ENCODE measurements at regions not wholly inside any gene's neighbourhood (a gene's known extent, or its start where the extent isn't known, plus 50 kb on each side); places are given as distances from the start of the nearest gene placed in this dataset.
A peak's percentile ranks its signal among the peaks of the same experiment; 100 is the strongest.
"Not testable (repeated sequence)": the region's sequence is repeated elsewhere in the genome, so short reads cannot be mapped to it uniquely, and the experiment has no call there.

DNA sequence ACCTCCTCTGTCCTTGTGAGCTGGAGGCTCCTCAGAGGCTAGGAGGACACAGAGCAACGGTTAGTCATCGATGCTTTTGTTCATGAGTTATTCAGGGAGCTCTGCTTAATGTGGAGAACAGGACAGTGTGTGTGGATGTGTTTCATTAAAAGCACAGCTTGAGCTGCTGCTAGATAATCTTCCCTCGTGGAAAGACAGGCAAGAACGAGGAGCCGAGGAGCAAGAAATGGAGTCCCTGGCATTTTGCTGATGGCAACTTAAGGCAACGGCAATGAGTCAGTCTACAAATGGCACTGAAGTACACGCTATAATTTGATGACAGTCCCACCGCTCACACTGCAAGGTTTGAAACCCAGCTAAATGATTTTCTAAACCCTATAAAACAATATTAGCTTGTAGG lies 106.2 kb downstream of the IGLL1 start:
- Histone ChIP-seq H3K4me1 (peaks cover 6 to 58% (median 44%) of the 10 kb centered on the region in 10 experiments; a peak in 19 of 20 replicates), H4K20me1 (no peaks in the 10 kb centered on the region), H3K4me2 (peak overlapping the region in 8 of 11 experiments; percentile 53 to 83 (median 74); a peak in 15 of 22 replicates), H3K4me3 (no peak overlapping the region), H3K9ac (no peak overlapping the region), H3K9me3 (replicated peaks in 1 of 11) (no peaks in the 10 kb centered on the region), H3K27me3 (no peaks in the 10 kb centered on the region), H3K36me3 (no peaks in the 10 kb centered on the region), H3K27ac (no peak overlapping the region)
- no peak for TF ChIP-seq Cebpa-rat (IDR thresholded peaks at IDR 0.05)

- H3K4me1 ChIP-seq, result peaks cover 6 to 53% (median 35%) of the 10 kb centered on the region in 10 experiments; a peak in 18 of 20 replicates
- peak overlapping the region in 1 of 11 experiments; percentile 28; a peak in 1 of 22 replicates for H3K27ac ChIP-seq
- H3K4me3 ChIP-seq; H3K9ac ChIP-seq; H3K9me3 ChIP-seq (replicated peaks in 1 of 11); H3K27me3 ChIP-seq; H4K20me1 ChIP-seq; H3K36me3 ChIP-seq: not testable (repeated sequence)
- peak overlapping the region in 9 of 11 experiments; percentile 48 to 83 (median 73); a peak in 18 of 22 replicates for H3K4me2 ChIP-seq
These were observed 107.7 kb downstream of the IGLL1 start for GRCh38 chr22:23472376-23472775.

DNA sequence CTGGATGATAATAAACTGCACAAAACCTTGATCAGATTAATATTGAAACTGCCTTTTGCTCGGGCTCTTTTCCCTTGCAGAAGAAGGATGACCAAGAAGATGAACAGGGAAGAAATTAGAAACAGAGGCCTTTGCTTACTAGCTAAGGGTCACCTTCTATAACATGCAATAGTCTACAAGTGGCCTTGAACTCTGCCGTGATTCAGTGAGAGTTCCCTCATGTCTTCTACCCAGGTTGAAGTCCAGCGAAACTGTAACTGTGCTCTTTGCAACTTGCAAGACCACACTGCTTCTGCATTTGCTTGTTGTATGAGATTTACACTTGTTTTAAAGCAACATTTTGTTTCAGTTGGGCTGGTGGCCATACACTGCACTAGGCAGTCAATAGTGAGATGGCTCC lies 108.4 kb downstream of the IGLL1 start:
- H3K36me3 ChIP-seq, result no peaks in the 10 kb centered on the region
- H3K27ac ChIP-seq, result no peak overlapping the region
- no peaks in the 10 kb centered on the region for H3K27me3 ChIP-seq
- no peak overlapping the region for H3K4me3 ChIP-seq
- H3K9ac ChIP-seq, result no peak overlapping the region
- no peaks in the 10 kb centered on the region; a peak in 1 of 22 replicates for H3K9me3 ChIP-seq (replicated peaks in 1 of 11)
- H3K4me1 ChIP-seq, result peaks cover 6 to 55% (median 35%) of the 10 kb centered on the region in 10 experiments; a peak in 18 of 20 replicates
- H4K20me1 ChIP-seq, result no peaks in the 10 kb centered on the region
- H3K4me2 ChIP-seq, result peak overlapping the region in 7 of 11 experiments; percentile 23 to 83 (median 73); a peak in 7 of 22 replicates
- TF ChIP-seq Cebpa-rat (IDR thresholded peaks at IDR 0.05), result no peak

DNA sequence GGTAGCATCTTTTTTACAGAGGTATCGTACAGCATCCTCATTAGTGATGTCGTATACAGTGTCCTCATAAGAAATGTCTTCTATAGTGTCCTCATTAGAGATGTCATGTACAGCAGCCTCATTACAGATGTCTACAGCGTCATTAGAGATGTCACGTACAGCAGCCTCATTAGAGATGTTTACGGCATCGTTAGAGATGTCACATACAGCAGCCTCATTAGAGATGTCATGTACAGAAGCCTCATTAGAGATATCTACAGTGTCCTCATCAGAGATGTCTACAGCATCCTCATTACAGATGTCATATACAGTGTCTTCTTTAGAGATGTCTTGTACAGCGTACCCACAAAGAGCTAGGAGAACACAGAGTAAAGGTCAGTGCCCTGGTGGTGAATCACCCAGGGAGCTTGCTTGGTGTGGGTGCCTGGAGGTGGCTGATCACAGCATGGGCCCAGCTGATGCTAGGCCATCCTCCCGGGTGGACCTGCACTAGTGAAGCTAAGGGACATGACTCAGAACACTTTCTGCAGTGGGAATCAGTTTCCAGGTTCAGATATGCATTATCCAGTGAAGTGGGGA lies 109.2 kb downstream of the IGLL1 start:
- peaks cover 0 to 4% (median 0%) of the 10 kb centered on the region in 11 experiments; a peak in 2 of 22 replicates for H3K9me3 ChIP-seq (replicated peaks in 1 of 11)
- no peak for TF ChIP-seq Cebpa-rat (IDR thresholded peaks at IDR 0.05)

DNA sequence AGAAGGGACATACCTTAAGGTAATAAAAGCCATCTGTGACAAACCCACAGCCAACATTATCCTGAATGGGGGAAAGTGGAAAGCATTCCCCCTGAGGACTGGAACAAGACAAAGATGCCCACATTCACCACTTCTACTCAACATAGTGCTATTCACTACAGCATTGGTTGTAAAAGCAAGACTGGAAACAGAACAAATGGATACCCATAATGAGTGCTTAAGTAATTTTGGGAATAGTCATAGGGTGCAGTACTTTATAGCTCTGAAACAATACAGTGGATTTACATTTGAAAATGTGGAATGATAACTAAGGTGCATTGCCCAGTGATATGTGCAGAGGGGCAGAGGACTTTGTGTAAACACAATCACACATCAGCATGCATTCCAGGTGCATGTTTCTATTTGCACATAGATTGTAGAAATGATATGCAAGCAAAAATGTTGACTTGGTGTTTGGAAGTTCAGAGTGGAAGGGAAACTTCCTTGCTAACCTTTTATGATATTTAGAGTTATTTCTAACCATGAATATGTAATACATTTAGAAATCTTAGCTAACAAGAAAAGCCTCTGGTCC lies 112.3 kb downstream of the IGLL1 start:
- Histone ChIP-seq H4K20me1 (no peaks in the 10 kb centered on the region), H3K9me3 (replicated peaks in 1 of 11) (peaks cover 0 to 4% (median 0%) of the 10 kb centered on the region in 11 experiments; a peak in 2 of 22 replicates), H3K27me3 (no peaks in the 10 kb centered on the region), H3K36me3 (no peaks in the 10 kb centered on the region), H3K4me3 (no peak overlapping the region), H3K9ac (no peak overlapping the region), H3K4me1 (peaks cover 2 to 76% (median 47%) of the 10 kb centered on the region in 10 experiments; a peak in 18 of 20 replicates), H3K27ac (no peak overlapping the region), H3K4me2 (no peak overlapping the region)
- TF ChIP-seq Cebpa-rat (IDR thresholded peaks at IDR 0.05), result no peak

More for the DNA sequence above, 109.2 kb downstream of the IGLL1 start:
- H3K4me3 ChIP-seq, result no peak overlapping the region
- H3K4me1 ChIP-seq, result peaks cover 6 to 63% (median 38%) of the 10 kb centered on the region in 10 experiments; a peak in 18 of 20 replicates
- no peaks in the 10 kb centered on the region for H3K36me3 ChIP-seq
- no peak overlapping the region for H3K9ac ChIP-seq
- no peaks in the 10 kb centered on the region for H3K27me3 ChIP-seq
- peak overlapping the region in 6 of 11 experiments; percentile 29 to 59 (median 50); a peak in 10 of 22 replicates for H3K4me2 ChIP-seq
- no peak overlapping the region for H3K27ac ChIP-seq
- no peaks in the 10 kb centered on the region for H4K20me1 ChIP-seq

DNA sequence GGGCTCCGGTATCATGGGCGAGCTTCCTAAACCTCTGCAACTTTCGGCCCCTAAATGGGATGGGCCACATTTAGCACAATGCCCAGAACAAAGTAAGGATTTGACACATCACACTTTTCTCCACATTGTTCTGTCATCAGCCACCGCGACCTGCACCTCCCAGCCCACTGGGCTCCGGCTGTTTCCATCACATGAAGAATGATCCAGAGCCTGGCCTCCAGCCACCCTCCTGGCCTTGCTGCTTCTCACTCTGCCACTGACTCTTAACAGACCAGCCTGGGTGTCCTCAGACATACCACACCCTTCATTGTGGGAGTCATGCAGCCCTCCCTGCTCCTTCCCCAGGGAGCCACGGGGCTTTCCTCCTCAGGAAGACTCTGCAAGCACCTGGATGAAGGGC lies 113.7 kb downstream of the IGLL1 start:
- H3K27ac ChIP-seq, result no peak overlapping the region
- no peak overlapping the region for H3K9ac ChIP-seq
- H3K4me1 ChIP-seq, result peaks cover 0 to 76% (median 51%) of the 10 kb centered on the region in 10 experiments; a peak in 14 of 20 replicates
- no peaks in the 10 kb centered on the region for H3K36me3 ChIP-seq
- H4K20me1 ChIP-seq, result no peaks in the 10 kb centered on the region
- H3K4me2 ChIP-seq, result peak overlapping the region in 6 of 11 experiments; percentile 2 to 78 (median 49); a peak in 9 of 22 replicates
- peaks cover 0 to 4% (median 0%) of the 10 kb centered on the region in 11 experiments; a peak in 2 of 22 replicates for H3K9me3 ChIP-seq (replicated peaks in 1 of 11)
- H3K27me3 ChIP-seq, result no peaks in the 10 kb centered on the region
- TF ChIP-seq Cebpa-rat (IDR thresholded peaks at IDR 0.05), result no peak
- H3K4me3 ChIP-seq, result no peak overlapping the region

DNA sequence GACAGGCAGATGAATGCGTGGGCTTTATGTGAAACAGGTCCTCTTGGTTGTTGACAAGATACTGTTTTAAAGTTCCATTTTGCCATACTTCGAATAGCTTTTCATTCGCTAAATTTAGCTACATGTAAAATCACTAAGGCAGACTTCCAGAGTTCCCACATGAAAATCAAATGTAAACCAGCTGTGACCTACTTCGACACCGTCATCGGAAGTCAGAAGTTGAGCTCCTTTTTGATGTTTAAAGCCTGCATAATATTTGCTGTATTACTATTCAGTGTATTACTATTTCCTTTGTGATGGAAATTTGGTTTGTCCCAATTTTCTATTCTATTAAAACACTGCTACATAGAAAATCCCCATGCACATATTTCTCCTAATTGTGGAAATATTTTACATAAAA lies 115.3 kb downstream of the IGLL1 start:
- H3K9me3 ChIP-seq (replicated peaks in 1 of 11); H4K20me1 ChIP-seq; H3K9ac ChIP-seq; H3K36me3 ChIP-seq; H3K27me3 ChIP-seq; H3K4me3 ChIP-seq: not testable (repeated sequence)
- Histone ChIP-seq H3K4me2 (peak overlapping the region in 10 of 11 experiments; percentile 7 to 78 (median 49); a peak in 16 of 22 replicates), H3K27ac (peak overlapping the region in 1 of 11 experiments; percentile 51; a peak in 1 of 22 replicates), H3K4me1 (peaks cover 11 to 77% (median 55%) of the 10 kb centered on the region in 10 experiments; a peak in 19 of 20 replicates)

- not testable (repeated sequence) for H3K9me3 ChIP-seq (replicated peaks in 1 of 11); H4K20me1 ChIP-seq; H3K36me3 ChIP-seq
- Histone ChIP-seq H3K4me3 (peak overlapping the region in 5 of 10 experiments; percentile 4 to 46 (median 25); a peak in 5 of 20 replicates), H3K27ac (peak overlapping the region in 8 of 11 experiments; percentile 44 to 85 (median 72); a peak in 15 of 22 replicates), H3K4me1 (peaks cover 26 to 98% (median 80%) of the 10 kb centered on the region in 10 experiments), H3K27me3 (peaks cover 0 to 11% (median 0%) of the 10 kb centered on the region in 11 experiments; a peak in 2 of 22 replicates), H3K9ac (peak overlapping the region in 9 of 11 experiments; percentile 11 to 71 (median 58); a peak in 15 of 22 replicates), H3K4me2 (peak overlapping the region; percentile 77 to 98 (median 84))
These were observed 119.5 kb downstream of the IGLL1 start for GRCh38 chr22:23460517-23461031.

- peak overlapping the region; percentile 77 to 98 (median 84) for H3K4me2 ChIP-seq
- peak overlapping the region in 7 of 11 experiments; percentile 11 to 71 (median 62); a peak in 12 of 22 replicates for H3K9ac ChIP-seq
- H3K36me3 ChIP-seq; H3K9me3 ChIP-seq (replicated peaks in 1 of 11); H4K20me1 ChIP-seq: not testable (repeated sequence)
- H3K27ac ChIP-seq, result peak overlapping the region in 8 of 11 experiments; percentile 44 to 85 (median 72); a peak in 13 of 22 replicates
- peak overlapping the region in 3 of 10 experiments; percentile 4 to 46 (median 25); a peak in 1 of 20 replicates for H3K4me3 ChIP-seq
- H3K4me1 ChIP-seq, result peaks cover 26 to 91% (median 77%) of the 10 kb centered on the region in 10 experiments
- peaks cover 0 to 11% (median 0%) of the 10 kb centered on the region in 11 experiments; a peak in 2 of 22 replicates for H3K27me3 ChIP-seq
These were observed 120.2 kb downstream of the IGLL1 start for GRCh38 chr22:23459645-23460516.
